ENCODE measurements at regions not wholly inside any gene's neighbourhood (a gene's known extent, or its start where the extent isn't known, plus 50 kb on each side); places are given as distances from the start of the nearest gene placed in this dataset.

DNA sequence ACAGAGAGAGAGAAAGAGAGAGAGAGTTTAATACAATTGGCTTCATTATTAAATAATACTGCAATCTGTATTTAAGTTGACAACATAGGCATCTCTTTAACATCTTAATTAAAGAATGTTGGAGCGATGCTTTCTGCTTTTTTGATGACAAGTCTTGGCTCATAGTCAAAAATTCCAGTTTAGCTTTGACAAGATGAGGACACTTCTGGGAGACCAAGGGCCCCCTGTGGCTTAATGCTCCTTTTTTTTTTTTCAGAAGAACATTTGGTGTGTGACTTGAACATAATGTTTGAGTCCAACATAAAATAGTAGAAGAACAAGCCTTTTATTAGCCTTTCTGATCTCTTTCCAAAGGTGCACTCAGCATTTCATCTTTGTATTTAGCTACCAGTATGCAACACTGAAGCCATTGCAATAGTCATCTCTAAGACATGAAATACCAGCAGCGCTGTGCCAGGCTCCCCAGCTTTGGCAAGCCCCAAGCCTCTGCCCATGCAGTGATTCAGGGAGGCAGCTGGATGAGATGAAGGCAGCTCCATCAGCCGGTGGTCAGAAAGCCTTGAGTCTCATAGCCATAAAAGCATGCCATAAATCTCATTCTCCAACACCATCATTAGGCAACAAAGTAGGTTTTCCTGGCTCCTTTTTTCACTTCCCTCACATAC, 349.4 kb upstream of the SEMA6D start:
- TF ChIP-seq TAF1 (IDR thresholded peaks at IDR 0.05; ENCODE audit: low read depth, low read length), result no peak
- no peak for TF ChIP-seq POLR2AphosphoS5 (IDR thresholded peaks at IDR 0.05; ENCODE audit: low read depth, low read length)
- no peak for TF ChIP-seq POLR2A (IDR thresholded peaks at IDR 0.05; ENCODE audit: low read depth, low read length)
